Midbrain (tissue), 1 donor: ENCODE measurements at regions not wholly inside any gene's neighbourhood (a gene's known extent, or its start where the extent isn't known, plus 50 kb on each side); places are given as distances from the start of the nearest gene placed in this dataset.

Source experiments
- DNase-seq: peaks from one replicate; lab custom pipeline; 2025; lab: John Stamatoyannopoulos, UW

- DNase-seq: no peak
These were observed 767.7 kb downstream of the TYW1 start for GRCh38 chr7:67764289-67764688.

DNA sequence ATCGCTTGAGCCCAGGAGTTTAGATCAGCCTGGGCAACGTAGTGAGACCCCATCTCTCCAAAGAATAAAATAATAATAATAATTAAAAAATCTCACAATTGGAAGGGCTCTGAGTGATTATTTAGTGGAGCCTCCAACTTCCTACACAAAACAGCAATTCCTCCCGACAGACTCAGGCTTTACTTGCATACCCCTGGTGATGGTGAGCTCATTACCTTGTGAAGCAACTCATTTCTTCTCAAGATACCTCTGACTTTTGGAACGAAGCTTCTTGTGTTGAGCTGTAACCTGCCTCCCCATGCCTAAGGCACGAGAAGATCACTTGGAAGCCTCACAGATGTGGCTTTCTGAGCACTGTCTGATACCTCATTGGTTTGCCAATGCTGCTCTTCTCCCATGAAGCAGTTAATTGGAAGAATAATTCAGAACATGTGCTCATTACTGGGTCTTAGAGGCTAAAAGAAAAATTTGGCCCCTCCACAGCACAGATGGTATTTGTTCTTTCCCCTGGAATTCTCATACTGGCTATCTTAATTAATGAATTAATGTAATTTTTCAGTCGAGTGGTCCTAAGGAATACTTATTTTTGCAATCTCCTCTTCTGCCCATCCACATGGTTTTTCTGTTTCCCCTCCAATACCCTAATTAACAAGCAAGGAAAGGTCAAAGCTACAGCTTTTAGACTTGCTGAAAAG is 769.0 kb downstream of the TYW1 start:
- DNase-seq: no peak

- no peak for DNase-seq
These were observed 770.3 kb downstream of the TYW1 start for GRCh38 chr7:67766906-67767410.

- DNase-seq: no peak
These were observed 775.4 kb downstream of the TYW1 start for GRCh38 chr7:67771846-67772605.

- no peak for DNase-seq
These were observed 776.4 kb downstream of the TYW1 start for GRCh38 chr7:67773081-67773480.

DNA sequence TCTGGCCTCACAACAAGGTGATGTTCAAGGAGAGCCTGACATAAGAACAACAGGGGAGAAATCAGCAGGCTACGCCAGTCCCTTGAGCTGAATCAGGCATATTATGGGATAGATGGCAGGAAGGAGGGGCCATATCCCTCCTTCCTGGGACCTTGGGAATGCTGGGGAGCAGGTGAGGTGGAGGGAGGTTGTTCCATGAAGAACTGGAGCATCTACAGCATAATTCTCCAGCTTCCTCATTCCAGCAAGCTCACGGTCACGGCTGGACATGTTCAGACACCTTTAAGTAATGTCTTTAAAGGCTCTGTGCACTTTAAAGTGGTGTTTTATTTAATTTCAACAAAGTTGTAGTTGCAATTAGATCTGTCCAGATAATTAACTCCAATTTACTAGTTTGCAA is 780.5 kb downstream of the TYW1 start:
- DNase-seq: no peak

DNA sequence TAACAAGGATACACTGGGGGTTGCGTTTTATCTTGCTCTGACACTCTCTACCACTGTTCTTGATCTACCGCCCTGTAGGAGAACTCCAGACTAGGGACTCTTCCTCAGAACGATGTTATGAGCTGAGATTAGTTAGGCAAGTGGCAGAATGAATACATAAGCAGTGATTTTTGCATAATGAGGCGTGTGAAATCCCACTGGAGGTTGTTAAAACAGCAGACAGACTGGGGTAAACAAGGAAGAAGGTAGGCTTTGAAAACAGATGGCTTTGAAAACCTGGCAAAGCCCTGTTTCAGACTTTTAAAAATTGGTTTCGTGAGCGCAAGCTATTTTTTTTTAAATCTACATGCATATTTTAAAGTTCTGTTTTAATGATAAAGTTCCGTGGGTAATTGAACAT is 785.2 kb downstream of the TYW1 start:
- DNase-seq: no peak

GRCh38 chr7:67786021-67786420 is 789.4 kb downstream of the TYW1 start:
- no peak for DNase-seq

- peak; percentile 4 for DNase-seq
These were observed 792.0 kb downstream of the TYW1 start for GRCh38 chr7:67788669-67789068.

- no peak for DNase-seq
These were observed 795.3 kb downstream of the TYW1 start for GRCh38 chr7:67791918-67792317.

GRCh38 chr7:67794544-67794943 is 797.9 kb downstream of the TYW1 start:
- no peak for DNase-seq

GRCh38 chr7:67803789-67804188 is 807.2 kb downstream of the TYW1 start:
- no peak for DNase-seq

GRCh38 chr7:67805921-67806471 is 809.4 kb downstream of the TYW1 start:
- DNase-seq: no peak

GRCh38 chr7:67807826-67808225 is 811.2 kb downstream of the TYW1 start:
- no peak for DNase-seq

DNA sequence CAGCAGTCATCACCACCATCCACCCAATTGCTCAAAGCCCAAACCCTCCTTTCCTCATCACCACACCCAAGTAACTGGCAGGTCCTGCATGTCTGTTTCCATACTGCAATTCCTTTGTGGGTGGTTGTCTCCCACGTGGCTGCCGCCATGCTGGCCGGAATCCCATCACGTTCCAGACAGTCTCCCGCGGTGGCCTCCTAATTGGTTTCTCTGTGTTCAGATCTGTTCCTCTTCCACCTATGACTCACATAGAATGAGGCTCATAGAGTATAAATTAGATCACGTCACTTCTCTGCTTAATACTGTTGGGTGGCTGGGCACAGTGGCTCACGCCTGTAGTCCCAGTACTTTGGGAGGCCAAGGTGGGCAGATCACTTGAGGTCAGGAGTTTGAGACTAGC is 813.0 kb downstream of the TYW1 start:
- no peak for DNase-seq

DNA sequence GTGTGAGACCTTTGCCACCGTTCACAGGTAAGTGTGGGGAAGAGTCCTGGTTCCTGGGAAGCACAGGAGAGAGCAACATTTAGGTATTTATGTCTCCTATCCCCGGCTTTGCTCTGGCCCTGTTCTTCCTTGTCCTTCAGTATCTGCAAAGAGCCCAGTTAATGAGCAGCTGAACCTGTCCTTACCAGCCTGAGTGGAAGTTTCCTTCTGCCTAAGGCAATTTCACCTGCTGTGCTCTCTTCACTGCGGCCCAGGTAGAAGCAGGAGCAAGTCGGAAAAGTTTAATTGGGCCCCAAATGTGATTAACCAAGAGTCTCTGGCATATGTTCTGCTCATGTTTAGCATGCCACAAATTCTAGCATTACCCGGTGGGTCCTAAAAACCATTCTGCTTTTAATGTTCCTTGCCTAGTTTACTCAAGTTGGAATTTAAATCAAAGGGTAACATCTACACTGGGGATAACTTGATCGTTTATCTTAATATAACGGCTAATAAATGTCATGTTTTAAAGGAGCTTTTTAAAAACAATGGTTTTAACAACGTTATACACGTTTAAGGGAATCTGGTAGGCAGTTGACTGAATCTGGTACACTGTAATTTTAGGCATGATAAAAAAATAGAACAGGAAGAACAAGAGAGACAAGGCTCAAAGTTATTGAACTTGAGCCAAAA is 817.1 kb downstream of the TYW1 start:
- DNase-seq: no peak

DNA sequence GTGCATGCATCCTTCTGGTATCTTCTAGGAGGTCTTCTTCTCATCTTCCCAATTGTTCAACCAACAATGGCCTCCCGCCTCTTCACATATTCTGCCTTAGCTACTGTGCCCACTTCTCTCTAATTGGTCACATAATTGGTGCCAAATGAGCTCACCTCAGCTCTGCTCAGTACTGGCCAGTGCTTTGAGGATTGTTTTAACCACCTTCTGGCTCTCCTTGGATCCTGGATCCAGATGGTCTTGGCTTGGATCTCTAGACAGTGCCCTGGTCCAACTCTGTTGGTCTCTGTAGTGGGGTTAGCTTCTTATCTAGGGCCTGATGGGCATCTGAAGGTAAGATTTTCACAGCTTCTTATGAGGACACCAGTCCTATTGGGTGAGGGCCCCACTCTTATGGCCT is 820.8 kb downstream of the TYW1 start:
- no peak for DNase-seq

GRCh38 chr7:67821116-67821515 is 824.5 kb downstream of the TYW1 start:
- no peak for DNase-seq

- no peak for DNase-seq
These were observed 826.7 kb downstream of the TYW1 start for GRCh38 chr7:67823345-67823744.

- DNase-seq: no peak
These were observed 828.7 kb downstream of the TYW1 start for GRCh38 chr7:67825356-67825755.

- DNase-seq: no peak
These were observed 845.3 kb downstream of the TYW1 start for GRCh38 chr7:67841896-67842295.

- DNase-seq: no peak
These were observed 845.9 kb downstream of the TYW1 start for GRCh38 chr7:67842571-67842970.
